ENCODE measurements at regions not wholly inside any gene's neighbourhood (a gene's known extent, or its start where the extent isn't known, plus 50 kb on each side); places are given as distances from the start of the nearest gene placed in this dataset.

- TF ChIP-seq SP1 (IDR thresholded peaks at IDR 0.05; ENCODE audit: low read depth, low read length) (no peak), CTBP2 (IDR thresholded peaks at IDR 0.05; ENCODE audit: borderline replicate concordance, insufficient read depth, insufficient read length, low read length) (no peak), CBX5 (IDR thresholded peaks at IDR 0.05; ENCODE audit: low read depth, low read length) (no peak), GTF2F1 (IDR thresholded peaks at IDR 0.05; ENCODE audit: borderline replicate concordance, low read depth, low read length) (no peak), SP4 (IDR thresholded peaks at IDR 0.05; ENCODE audit: low read length) (no peak), NANOG (IDR thresholded peaks at IDR 0.05; ENCODE audit: insufficient read depth, low read depth, low read length, poor library complexity, severe bottlenecking) (no peak)
These were observed 883.4 kb upstream of the CDH2 start (continued) for GRCh38 chr18:29060349-29060748.
